Astrocyte (in vitro differentiated cells and primary cell): ENCODE measurements at regions not wholly inside any gene's neighbourhood (a gene's known extent, or its start where the extent isn't known, plus 50 kb on each side); places are given as distances from the start of the nearest gene placed in this dataset.

Experiments
- DNase-seq: peaks from one replicate; pipeline ENCODE4 v3.0.0-alpha.2; 2010; ENCODE audit warnings: low read depth
- FAIRE-seq: peaks from 2 replicates; lab custom pipeline; 2011; peaks lifted over from hg19 to GRCh38; lab: Jason Lieb, UNC
- H2AFZ ChIP-seq: 2 replicates; pipeline ENCODE4 v1.6.0; 2012; ENCODE audit warnings: low read depth, low read length, inconsistent platforms
- H3K27ac ChIP-seq: 2 replicates; pipeline ENCODE4 v1.5.1; 2011; ENCODE audit warnings: low read depth, low read length, inconsistent platforms
- H3K27me3 ChIP-seq: 2 replicates; pipeline ENCODE4 v1.6.0; 2011; ENCODE audit warnings: low read length, inconsistent platforms; ENCODE audit not compliant: insufficient read depth
- H3K36me3 ChIP-seq: 2 replicates; pipeline ENCODE4 v1.5.1; 2011; ENCODE audit warnings: low read length, inconsistent platforms; ENCODE audit not compliant: insufficient read depth
- H3K4me1 ChIP-seq: 2 replicates; pipeline ENCODE4 v1.5.1; 2011; ENCODE audit warnings: low read length, inconsistent platforms; ENCODE audit not compliant: insufficient read depth
- H3K4me2 ChIP-seq: 2 replicates; pipeline ENCODE4 v1.6.0; 2012; ENCODE audit warnings: low read length, inconsistent platforms
- H3K4me3 ChIP-seq: 2 replicates; pipeline ENCODE4 v1.5.1; 2011; ENCODE audit warnings: low read depth, mild to moderate bottlenecking, low read length, inconsistent platforms; ENCODE audit not compliant: insufficient read depth
- H3K79me2 ChIP-seq: 2 replicates; pipeline ENCODE4 v1.6.0; 2012; ENCODE audit warnings: mild to moderate bottlenecking, low read length, inconsistent platforms; ENCODE audit not compliant: insufficient read depth
- H3K9ac ChIP-seq: 2 replicates; pipeline ENCODE4 v1.6.0; 2012; ENCODE audit warnings: mild to moderate bottlenecking, low read length, inconsistent platforms
- H3K9me3 ChIP-seq: 2 replicates; pipeline ENCODE4 v1.5.1; 2012; ENCODE audit warnings: low read depth, mild to moderate bottlenecking, low read length, inconsistent platforms; ENCODE audit not compliant: insufficient read depth
- H4K20me1 ChIP-seq: 2 replicates; pipeline ENCODE4 v1.6.0; 2012; ENCODE audit warnings: low read length, inconsistent platforms; ENCODE audit not compliant: insufficient read depth
- H3K27ac Mint-ChIP-seq: one replicate; pipeline ENCODE4 v1.8.0; 2021; ENCODE audit warnings: mild to moderate bottlenecking, mixed read lengths; ENCODE audit not compliant: unreplicated experiment
- H3K27me3 Mint-ChIP-seq: one replicate; pipeline ENCODE4 v1.8.0; 2021; ENCODE audit warnings: low read depth, mixed read lengths; ENCODE audit not compliant: unreplicated experiment
- H3K36me3 Mint-ChIP-seq: one replicate; pipeline ENCODE4 v1.8.0; 2021; ENCODE audit warnings: low read depth, mixed read lengths; ENCODE audit not compliant: unreplicated experiment
- H3K4me1 Mint-ChIP-seq: one replicate; pipeline ENCODE4 v1.8.0; 2021; ENCODE audit warnings: low read depth, mixed read lengths; ENCODE audit not compliant: unreplicated experiment
- H3K4me3 Mint-ChIP-seq: one replicate; pipeline ENCODE4 v1.8.0; 2021; ENCODE audit warnings: mild to moderate bottlenecking, moderate library complexity, mixed read lengths; ENCODE audit not compliant: unreplicated experiment
- H3K9me3 Mint-ChIP-seq: one replicate; pipeline ENCODE4 v1.8.0; 2021; ENCODE audit warnings: mild to moderate bottlenecking, mixed read lengths; ENCODE audit not compliant: unreplicated experiment
- CTCF ChIP-seq: IDR thresholded peaks from 2 replicates; pipeline ENCODE4 v1.5.1; 2011; ENCODE audit warnings: low read depth, mild to moderate bottlenecking, inconsistent platforms, low read length, moderate library complexity; ENCODE audit not compliant: insufficient read depth
- EZH2 ChIP-seq: IDR thresholded peaks from 2 replicates; pipeline ENCODE4 v1.6.1; 2012; ENCODE audit warnings: mild to moderate bottlenecking, low read length, inconsistent platforms; ENCODE audit not compliant: insufficient read depth

GRCh38 chr1:229854620-229855019 lies 212.4 kb upstream of the GALNT2 start:
- H4K20me1 ChIP-seq = no peaks in the 10 kb centered on the region
- TF ChIP-seq CTCF (no peak), EZH2 (no peak)

GRCh38 chr1:229856009-229856650 lies 210.9 kb upstream of the GALNT2 start:
- H3K9me3 Mint-ChIP-seq = no peaks in the 10 kb centered on the region

More at GRCh38 chr1:229854620-229855019, 212.4 kb upstream of the GALNT2 start:
- peaks cover 28% of the 10 kb centered on the region for H3K27me3 Mint-ChIP-seq
- no peaks in the 10 kb centered on the region for H3K36me3 Mint-ChIP-seq
- H3K4me1 Mint-ChIP-seq = peaks cover 18% of the 10 kb centered on the region
- Histone ChIP-seq H3K4me2 (no peak overlapping the region), H3K27ac (no peak overlapping the region), H3K36me3 (no peaks in the 10 kb centered on the region), H3K4me3 (no peak overlapping the region), H3K4me1 (peaks cover 3% of the 10 kb centered on the region), H3K79me2 (no peaks in the 10 kb centered on the region), H3K9ac (no peak overlapping the region), H3K9me3 (no peaks in the 10 kb centered on the region), H3K27me3 (peaks cover 3% of the 10 kb centered on the region), H2AFZ (no peak overlapping the region)
- H3K9me3 Mint-ChIP-seq = no peaks in the 10 kb centered on the region
- DNase-seq = no peak
- FAIRE-seq = no peak
- no peak overlapping the region for H3K4me3 Mint-ChIP-seq
- H3K27ac Mint-ChIP-seq = no peak overlapping the region

More at GRCh38 chr1:229856009-229856650, 210.9 kb upstream of the GALNT2 start:
- no peak for TF ChIP-seq EZH2
- no peak for TF ChIP-seq CTCF
- Histone ChIP-seq H3K27me3 (peaks cover 3% of the 10 kb centered on the region), H3K4me2 (no peak overlapping the region), H3K27ac (no peak overlapping the region), H3K4me1 (peaks cover 3% of the 10 kb centered on the region), H4K20me1 (no peaks in the 10 kb centered on the region), H3K9me3 (no peaks in the 10 kb centered on the region), H3K4me3 (no peak overlapping the region), H3K9ac (no peak overlapping the region), H3K79me2 (no peaks in the 10 kb centered on the region), H2AFZ (no peak overlapping the region), H3K36me3 (no peaks in the 10 kb centered on the region)
- Mint-ChIP-seq H3K27ac (no peak overlapping the region), H3K27me3 (peaks cover 20% of the 10 kb centered on the region), H3K4me3 (no peak overlapping the region), H3K4me1 (peaks cover 21% of the 10 kb centered on the region), H3K36me3 (no peaks in the 10 kb centered on the region)
- DNase-seq (no peak), FAIRE-seq (no peak)
